ENCODE measurements at regions not wholly inside any gene's neighbourhood (a gene's known extent, or its start where the extent isn't known, plus 50 kb on each side); places are given as distances from the start of the nearest gene placed in this dataset.

- TF ChIP-seq GATA2 (IDR thresholded peaks at IDR 0.05; ENCODE audit: low read depth, low read length) (no peak), GATA3 (IDR thresholded peaks at IDR 0.05; ENCODE audit: low read depth, low read length) (no peak)
These were observed 884.2 kb downstream of the AACS start for GRCh38 chr12:125949471-125949870.

Data from SH-SY5Y (cell line).